SH-SY5Y (cell line): ENCODE measurements at regions not wholly inside any gene's neighbourhood (a gene's known extent, or its start where the extent isn't known, plus 50 kb on each side); places are given as distances from the start of the nearest gene placed in this dataset.

Experiments
- GATA2 ChIP-seq: IDR thresholded peaks from 2 replicates; pipeline ENCODE4 v1.6.1; 2011; ENCODE audit warnings: mild to moderate bottlenecking, low read depth, low read length
- GATA3 ChIP-seq: IDR thresholded peaks from 2 replicates; pipeline ENCODE4 v1.6.1; 2011; ENCODE audit warnings: low read depth, mild to moderate bottlenecking, low read length, moderate library complexity

DNA sequence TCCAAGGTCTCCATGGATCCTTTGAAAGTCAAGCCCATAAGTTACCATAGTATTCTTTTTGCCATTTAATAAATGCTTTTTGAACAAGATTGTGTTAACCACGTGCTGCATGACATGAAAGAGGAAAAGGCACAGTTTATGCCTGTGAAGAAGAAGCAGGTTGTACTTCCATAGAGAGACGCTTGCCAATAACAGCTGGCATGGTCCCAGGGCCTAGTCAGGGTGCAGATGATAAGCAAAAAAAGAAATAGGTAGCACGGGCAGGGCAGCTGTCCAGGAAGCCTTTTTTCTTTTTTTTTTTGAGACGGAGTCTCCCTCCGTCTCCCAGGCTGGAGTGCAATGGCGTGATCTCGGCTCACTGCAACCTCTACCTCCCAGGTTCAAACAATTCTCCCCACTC lies 71.8 kb upstream of the CLINT1 start:
- TF ChIP-seq GATA2 (no peak), GATA3 (no peak)

DNA sequence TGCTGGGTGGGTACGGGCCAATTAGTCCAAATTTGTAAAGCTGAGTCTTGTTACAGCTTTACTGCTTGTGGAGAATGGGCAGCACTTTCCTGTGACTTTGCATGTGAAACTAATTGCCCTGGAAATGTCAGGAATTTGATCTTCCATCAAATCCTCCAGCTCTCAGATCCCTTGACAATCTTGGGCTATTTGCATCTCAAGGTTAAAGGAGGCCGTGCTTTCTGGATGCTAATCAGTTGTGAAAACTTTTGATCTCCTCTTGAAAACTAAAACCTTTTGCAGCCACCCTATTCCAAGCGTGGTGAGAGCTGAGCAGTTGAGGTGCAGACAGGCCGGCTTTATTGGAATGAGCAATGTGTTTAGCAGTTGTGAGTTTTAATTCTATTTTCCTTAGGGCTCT lies 68.0 kb upstream of the CLINT1 start:
- TF ChIP-seq GATA2, result no peak
- no peak for TF ChIP-seq GATA3

DNA sequence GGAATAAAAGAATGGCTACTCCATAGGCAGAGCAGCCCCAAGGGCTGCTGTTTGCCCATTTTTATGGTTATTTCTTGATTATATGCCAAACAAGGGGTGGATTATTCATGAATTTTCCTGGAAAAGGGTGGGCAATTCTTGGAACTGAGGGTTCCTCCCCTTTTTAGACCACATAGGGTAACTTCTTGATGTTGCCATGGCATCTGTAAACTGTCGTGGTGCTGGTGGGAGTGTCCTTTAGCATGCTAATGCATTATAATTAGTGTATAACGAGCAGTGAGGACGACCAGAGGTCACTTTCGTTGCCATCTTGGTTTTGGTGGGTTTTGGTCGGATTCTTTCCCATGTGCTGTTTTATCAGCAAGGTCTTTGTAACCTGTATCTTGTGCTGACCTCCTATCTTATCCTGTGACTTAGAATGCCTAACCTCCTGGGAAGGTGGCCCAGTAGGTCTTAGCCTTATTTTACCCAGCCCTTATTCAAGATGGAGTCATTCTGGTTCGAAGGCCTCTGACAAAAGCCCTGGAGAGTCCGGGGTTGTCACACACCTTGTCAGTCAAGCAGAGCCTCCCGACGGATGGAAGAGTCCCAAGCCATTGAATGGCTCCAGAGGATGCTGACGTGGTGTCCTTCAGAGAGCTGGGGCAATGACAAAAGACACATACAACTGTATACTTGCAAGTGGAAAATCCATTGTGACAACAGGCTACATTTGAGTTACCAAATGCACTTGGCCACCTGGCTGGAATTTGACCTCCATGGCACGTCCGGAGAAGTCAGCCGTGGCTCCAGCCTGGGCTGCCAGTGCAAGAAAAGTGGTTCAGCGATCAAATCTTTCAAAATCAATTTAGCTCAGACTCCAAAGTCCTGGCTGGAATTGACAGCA lies 67.1 kb upstream of the CLINT1 start:
- TF ChIP-seq GATA3, result no peak
- TF ChIP-seq GATA2, result no peak

DNA sequence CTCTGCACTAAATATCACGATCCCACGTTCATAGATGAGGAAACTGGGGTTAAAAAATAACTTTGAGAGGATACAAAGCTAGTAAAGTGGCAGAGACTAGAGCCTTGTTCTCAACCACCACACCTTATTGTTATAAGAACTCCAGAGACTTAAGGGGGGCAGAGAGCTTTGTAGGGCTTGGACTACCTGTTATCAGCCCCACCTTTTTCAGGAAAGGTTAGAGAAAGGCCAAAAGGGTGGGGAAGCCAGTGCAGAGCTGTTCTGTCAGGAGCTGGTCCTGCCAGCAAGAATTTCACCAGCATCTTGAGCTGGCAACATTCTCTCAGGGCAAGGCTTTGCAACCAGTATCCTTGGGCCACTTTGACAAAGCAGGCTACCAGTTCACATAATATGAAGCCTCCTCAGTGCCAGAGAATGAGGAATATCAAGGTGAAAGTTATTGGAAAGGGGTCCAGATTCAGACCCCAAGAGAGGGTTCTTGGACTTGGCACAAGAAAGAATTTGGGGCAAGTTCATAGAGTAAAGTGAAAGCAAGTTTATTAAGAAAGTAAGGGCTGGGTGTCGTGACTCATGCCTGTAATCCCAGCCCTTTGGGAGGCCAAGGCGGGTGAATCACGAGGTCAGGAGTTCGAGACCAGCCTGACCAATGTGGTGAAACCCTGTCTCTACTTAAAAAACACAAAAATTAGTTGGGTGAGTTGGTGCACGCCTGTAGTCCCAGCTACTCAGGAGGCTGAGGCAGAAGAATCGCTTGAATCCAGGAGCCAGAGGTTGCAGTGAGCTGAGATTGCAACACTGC lies 66.2 kb upstream of the CLINT1 start:
- TF ChIP-seq GATA2 (no peak), GATA3 (no peak)

DNA sequence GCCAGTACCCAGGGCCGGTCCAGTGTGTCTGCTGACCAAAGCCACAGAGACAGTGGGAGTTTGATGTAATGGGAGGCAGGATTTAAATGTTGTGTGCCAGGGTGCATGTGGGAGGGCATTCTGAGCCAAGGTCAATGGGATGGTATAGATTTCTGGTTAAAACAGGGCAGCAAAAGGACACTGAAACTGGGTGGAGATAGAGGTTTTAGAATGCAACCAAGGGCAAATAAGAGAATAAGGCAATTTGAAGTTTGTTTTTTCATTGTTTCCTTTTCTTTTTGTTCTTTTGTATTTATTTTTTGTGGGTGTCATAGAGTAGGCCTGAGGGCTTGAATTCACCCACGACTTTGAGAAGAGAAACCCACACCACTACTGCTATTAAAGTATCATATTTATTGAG lies 65.5 kb upstream of the CLINT1 start:
- TF ChIP-seq GATA3 (no peak), GATA2 (no peak)

DNA sequence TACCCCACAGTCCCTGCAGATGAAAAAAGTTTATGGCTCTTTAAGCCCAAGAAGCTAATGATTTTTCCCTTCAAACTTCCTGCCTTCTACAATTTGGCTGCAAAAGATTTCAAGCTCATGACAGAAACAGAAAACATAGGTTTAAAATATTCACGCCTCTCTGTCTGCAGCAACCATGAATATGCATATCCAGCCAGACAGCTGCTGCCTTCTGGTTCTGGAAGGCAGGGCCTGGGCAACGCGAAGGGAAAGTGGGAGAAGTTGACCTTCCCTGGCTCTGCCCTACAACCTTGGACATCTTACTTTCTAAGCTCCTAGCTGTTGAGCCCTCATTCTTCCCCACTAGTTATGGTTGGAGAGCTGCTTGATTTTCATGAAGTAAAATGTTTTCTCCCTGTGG lies 64.8 kb upstream of the CLINT1 start:
- TF ChIP-seq GATA3 (no peak), GATA2 (no peak)

DNA sequence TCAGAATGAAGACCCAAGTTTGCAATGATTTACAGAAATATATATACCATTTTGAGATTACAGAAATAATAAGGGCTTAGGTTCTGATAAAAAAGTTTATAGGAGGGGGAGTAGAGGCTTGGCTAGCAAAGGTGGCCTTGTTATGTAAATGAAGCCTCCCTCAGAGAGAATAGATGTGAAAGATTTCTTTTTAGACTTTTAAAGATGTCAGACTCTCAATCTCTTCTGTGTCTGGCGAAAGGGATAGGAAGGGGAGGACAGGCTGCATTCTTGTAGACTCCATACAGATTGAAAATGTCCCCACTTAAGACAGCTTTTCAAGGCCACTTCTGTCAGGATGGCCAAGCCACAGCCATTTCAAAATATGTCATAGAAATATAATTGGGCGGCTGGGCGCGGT lies 63.1 kb upstream of the CLINT1 start:
- TF ChIP-seq GATA3 (no peak), GATA2 (no peak)

DNA sequence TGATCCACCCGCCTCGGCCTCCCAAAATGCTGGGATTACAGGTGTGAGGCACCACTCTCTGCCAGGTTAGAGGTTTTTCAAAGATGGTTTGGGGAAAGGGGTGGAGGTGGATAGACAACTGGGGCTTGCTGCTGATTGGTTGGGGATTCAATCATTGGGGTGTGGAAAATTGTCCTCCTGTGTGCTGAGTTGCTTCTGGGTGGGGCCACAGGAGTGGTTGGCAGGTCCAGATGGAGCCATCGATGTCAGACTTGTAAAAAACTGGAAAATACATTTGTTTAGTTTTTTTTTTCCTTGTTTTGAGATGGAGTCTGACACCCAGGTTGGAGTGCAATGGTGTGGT lies 61.9 kb upstream of the CLINT1 start:
- TF ChIP-seq GATA3, result no peak
- no peak for TF ChIP-seq GATA2

DNA sequence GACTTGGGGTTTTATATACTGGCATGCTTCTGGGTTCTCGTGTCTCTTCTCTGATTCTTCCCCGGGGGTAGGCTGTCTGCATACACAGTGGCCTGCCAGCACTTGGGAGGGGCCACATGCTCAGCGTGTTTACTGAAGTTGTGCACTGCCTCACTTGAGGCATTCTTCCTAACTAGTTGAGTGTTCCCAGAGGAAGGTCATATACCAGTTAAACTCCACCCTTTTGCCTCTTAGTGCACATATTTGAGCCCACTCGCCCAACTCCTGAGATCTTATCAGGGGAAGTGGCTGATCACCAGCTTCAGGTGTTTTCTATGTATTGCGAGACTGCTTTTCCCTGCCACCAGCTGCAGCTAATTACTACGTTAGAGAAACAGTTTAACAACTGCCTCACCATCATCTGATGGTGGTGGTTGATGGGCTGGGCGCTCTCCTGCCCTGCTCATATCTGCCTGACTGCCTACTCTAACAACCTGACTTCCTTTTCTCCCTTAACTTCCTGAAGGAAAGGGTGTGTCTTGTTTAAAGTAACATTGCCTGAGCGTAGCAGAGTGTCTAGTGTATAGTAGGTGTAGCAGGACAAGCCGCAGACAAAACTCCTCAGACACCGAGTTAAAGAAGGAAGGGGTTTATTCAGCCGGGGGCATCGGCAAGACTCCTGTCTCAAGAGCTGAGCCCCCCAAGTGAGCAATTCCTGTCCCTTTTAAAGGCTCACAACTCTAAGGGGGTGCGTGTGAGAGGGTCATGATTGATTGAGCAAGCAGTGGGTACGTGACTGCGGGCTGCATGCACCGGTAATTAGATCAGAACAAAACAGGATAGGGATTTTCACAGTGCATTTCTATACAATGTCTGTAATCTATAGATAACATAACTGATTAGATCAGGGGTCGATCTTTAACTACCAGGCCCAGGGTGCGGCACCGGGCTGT lies 60.1 kb upstream of the CLINT1 start:
- no peak for TF ChIP-seq GATA3
- TF ChIP-seq GATA2, result peak; percentile 43

DNA sequence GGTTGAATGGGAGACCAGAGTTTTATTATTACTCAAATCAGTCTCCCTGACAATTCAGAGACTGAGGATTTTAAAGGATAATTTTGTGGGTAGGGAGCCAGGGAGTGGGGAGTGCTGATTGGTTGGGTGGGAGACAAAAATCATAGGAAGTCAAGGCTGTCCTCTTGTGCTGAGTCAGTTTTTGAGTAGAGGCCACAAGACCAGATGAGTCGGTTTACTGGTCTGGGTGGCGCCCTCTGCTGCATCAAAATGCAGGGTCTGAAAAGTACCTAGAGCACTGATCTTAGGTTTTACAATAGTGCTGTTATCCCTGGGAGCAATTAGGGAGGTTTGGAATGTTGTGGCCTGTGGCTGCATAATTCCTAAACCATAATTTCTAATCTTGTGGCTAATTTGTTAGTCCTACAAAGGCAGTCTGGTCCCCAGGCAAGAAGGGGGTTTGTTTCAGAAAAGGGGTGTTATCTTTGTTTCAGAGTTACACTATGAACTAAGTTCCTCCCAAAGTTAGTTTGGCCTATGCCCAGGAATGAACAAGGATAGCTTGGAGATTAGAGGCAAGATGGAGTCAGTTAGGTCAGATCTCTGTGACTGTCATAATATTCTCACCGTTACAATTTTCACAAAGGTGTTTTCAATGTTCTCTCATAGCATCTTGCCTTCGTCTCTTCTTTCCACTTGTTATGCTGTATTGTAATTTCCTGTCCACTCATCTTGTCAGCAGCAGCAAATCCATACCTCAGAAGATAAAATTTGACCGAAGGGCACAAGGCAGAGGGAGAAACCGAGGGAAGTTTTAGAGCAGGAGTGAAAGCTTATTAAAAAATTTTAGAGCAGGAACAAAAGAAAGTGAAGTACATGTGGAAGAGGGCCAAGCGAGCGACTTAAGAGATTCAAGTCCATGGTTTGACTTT lies 59.2 kb upstream of the CLINT1 start:
- TF ChIP-seq GATA3, result no peak
- TF ChIP-seq GATA2, result no peak

DNA sequence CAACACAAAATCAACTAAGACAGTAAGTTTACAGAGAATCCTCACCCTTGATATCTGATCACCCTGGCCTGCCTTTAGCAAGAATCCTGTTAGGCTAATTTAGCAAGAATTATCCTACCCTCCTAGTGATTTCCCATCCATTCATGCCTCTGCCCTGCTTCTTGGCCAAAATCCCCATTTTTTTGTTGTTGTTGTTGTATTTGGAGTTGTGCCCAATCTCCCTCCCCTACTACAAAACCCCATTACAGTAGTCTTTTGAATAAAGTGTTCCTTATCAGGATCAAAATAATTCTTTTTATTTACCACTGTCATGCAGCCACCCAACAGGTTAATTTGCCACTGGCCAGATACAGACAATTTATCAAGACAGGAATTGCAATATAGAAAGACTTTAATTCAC lies 58.5 kb upstream of the CLINT1 start:
- TF ChIP-seq GATA3 (no peak), GATA2 (peak; percentile 20; the same call in 1 of the 2 replicates)

DNA sequence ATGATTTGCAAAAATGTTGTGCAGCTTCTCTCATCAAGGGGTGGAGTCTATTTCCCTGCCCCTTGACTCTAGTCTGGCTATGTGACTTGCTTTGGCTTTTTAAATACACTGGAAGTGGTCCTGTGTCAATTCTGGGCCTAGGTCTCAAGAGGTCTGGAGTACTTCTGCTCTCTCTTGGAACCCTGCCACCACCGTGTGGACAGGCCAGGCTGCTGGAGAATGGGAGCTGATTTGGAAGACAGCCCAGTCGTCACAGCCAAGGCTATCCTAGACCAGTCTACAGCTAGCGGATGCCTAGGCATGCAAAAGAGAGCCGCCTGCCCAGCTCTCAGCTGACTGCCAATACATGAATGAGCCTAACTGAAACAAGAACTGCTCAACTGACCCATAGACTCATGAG lies 56.7 kb upstream of the CLINT1 start:
- TF ChIP-seq GATA3, result no peak
- TF ChIP-seq GATA2, result no peak; the same call in 1 of the 2 replicates

DNA sequence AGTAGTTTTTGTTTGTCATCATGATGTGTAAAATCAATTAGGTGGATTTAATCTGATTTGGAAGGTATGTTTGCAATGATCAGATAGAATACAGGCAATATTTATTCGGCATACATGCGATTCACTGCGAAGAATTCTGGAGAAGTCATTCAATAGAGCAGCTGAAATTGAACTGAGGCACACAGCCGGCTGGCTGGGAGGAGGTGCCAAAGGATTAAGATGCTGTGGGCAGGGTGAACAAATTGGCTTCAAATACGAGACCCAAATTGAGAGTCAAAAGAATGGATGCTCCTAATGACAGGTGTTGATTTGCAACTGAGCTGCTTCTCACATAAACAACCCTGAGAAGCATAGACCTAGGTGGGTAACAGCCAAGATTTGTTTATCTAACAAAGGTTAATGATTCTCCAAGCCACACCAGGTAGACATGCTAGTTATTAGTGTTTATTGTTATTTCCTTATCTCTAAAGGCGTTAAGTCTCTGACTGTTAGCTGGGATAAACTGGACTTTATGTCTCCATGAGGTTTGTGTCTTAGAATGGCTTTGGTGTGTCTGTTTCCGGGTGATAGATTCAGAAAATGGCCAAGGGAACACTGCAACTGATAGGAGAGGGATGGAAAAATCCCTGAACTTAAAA lies 55.3 kb upstream of the CLINT1 start:
- no peak for TF ChIP-seq GATA3
- TF ChIP-seq GATA2, result no peak
